Loucy (cell line): ENCODE measurements at regions not wholly inside any gene's neighbourhood (a gene's known extent, or its start where the extent isn't known, plus 50 kb on each side); places are given as distances from the start of the nearest gene placed in this dataset.

Experiments
- H2AFZ ChIP-seq: fragments of 200-600 bp; sonication (generic); 2 replicates; pipeline ENCODE4 v1.6.0; 2016; ENCODE audit warnings: antibody characterized with exemption, mild to moderate bottlenecking, low read length, moderate library complexity
- H3F3A ChIP-seq: fragments of 200-600 bp; 2 replicates; pipeline ENCODE4 v1.6.0; 2016; ENCODE audit warnings: antibody characterized with exemption, low read depth, mild to moderate bottlenecking
- H3K27me3 ChIP-seq: fragments of 200-600 bp; sonication (generic); 2 replicates; pipeline ENCODE4 v1.6.1; 2014; ENCODE audit warnings: low read length, mild to moderate bottlenecking; ENCODE audit not compliant: insufficient read depth, poor library complexity, severe bottlenecking
- H3K36me3 ChIP-seq: fragments of 200-600 bp; sonication (generic); 2 replicates; pipeline ENCODE4 v1.6.1; 2016; ENCODE audit warnings: low read length; ENCODE audit not compliant: insufficient read depth
- H3K4me1 ChIP-seq: fragments of 200-600 bp; sonication (generic); 2 replicates; pipeline ENCODE4 v1.5.1; 2014; ENCODE audit warnings: low read length, mild to moderate bottlenecking; ENCODE audit not compliant: insufficient read depth, poor library complexity, severe bottlenecking
- H3K4me2 ChIP-seq: fragments of 200-600 bp; sonication (generic); 2 replicates; pipeline ENCODE4 v1.6.0; 2014; ENCODE audit warnings: antibody characterized with exemption, low read length, low read depth, mild to moderate bottlenecking; ENCODE audit not compliant: poor library complexity, severe bottlenecking
- H3K4me3 ChIP-seq: fragments of 200-600 bp; sonication (generic); 2 replicates; pipeline ENCODE4 v1.5.1; 2014; ENCODE audit warnings: low read length, mild to moderate bottlenecking, mixed read lengths; ENCODE audit not compliant: poor library complexity, severe bottlenecking
- H3K79me2 ChIP-seq: fragments of 200-600 bp; sonication (generic); 2 replicates; pipeline ENCODE4 v1.6.1; 2014; ENCODE audit warnings: low read length; ENCODE audit not compliant: insufficient read depth
- H3K9ac ChIP-seq: fragments of 200-600 bp; sonication (generic); 2 replicates; pipeline ENCODE4 v1.6.0; 2014; ENCODE audit warnings: mild to moderate bottlenecking, low read depth, low read length, moderate library complexity; ENCODE audit not compliant: poor library complexity, severe bottlenecking
- H3K9me2 ChIP-seq: fragments of 200-600 bp; sonication (generic); replicated peaks from 2 replicates; pipeline ENCODE4 v1.6.1; 2016; ENCODE audit warnings: low read depth, low read length, mixed read lengths
- H3K9me3 ChIP-seq: fragments of 200-600 bp; sonication (generic); 2 replicates; pipeline ENCODE4 v1.6.1; 2014; ENCODE audit warnings: mild to moderate bottlenecking, antibody characterized with exemption, low read length, low read depth; ENCODE audit not compliant: insufficient read depth
- H4K20me1 ChIP-seq: fragments of 200-600 bp; sonication (generic); 2 replicates; pipeline ENCODE4 v1.6.0; 2014; ENCODE audit warnings: antibody characterized with exemption, low read length, mild to moderate bottlenecking; ENCODE audit not compliant: insufficient read depth, poor library complexity, severe bottlenecking
- CTCF ChIP-seq: fragments of 200-600 bp; sonication (generic); conservative IDR thresholded peaks from 2 replicates; pipeline ENCODE4 v1.5.1; 2014; ENCODE audit warnings: mild to moderate bottlenecking, antibody characterized with exemption, low read length
- EZH2phosphoT487 ChIP-seq: fragments of 200-600 bp; IDR thresholded peaks from 2 replicates; pipeline ENCODE4 v1.6.1; 2018; ENCODE audit warnings: antibody characterized with exemption, mild to moderate bottlenecking, moderate library complexity, borderline replicate concordance

GRCh38 chr9:14369011-14369410, 55.1 kb upstream of the NFIB start:
- Histone ChIP-seq H3K9me3 (no peaks in the 10 kb centered on the region), H3F3A (no peaks in the 10 kb centered on the region)
- TF ChIP-seq CTCF, result no peak
- TF ChIP-seq EZH2phosphoT487, result no peak

GRCh38 chr9:14366076-14366475, 52.1 kb upstream of the NFIB start:
- no peak overlapping the region for H3K4me3 ChIP-seq
- H4K20me1 ChIP-seq, result no peaks in the 10 kb centered on the region
- no peaks in the 10 kb centered on the region for H3F3A ChIP-seq
- no peaks in the 10 kb centered on the region for H3K4me1 ChIP-seq
- no peaks in the 10 kb centered on the region for H3K79me2 ChIP-seq
- H2AFZ ChIP-seq, result no peak overlapping the region
- no peak overlapping the region for H3K4me2 ChIP-seq
- no peaks in the 10 kb centered on the region for H3K36me3 ChIP-seq
- no peak for TF ChIP-seq CTCF
- TF ChIP-seq EZH2phosphoT487, result no peak
- no peaks in the 10 kb centered on the region for H3K27me3 ChIP-seq
- no peak overlapping the region for H3K9ac ChIP-seq
- no peaks in the 10 kb centered on the region for H3K9me2 ChIP-seq
- H3K9me3 ChIP-seq, result no peaks in the 10 kb centered on the region

More at GRCh38 chr9:14369011-14369410, 55.1 kb upstream of the NFIB start:
- Histone ChIP-seq H3K4me2 (no peak overlapping the region), H2AFZ (no peak overlapping the region), H4K20me1 (no peaks in the 10 kb centered on the region), H3K9me2 (no peaks in the 10 kb centered on the region), H3K4me1 (no peaks in the 10 kb centered on the region), H3K79me2 (no peaks in the 10 kb centered on the region), H3K9ac (no peak overlapping the region), H3K36me3 (no peaks in the 10 kb centered on the region), H3K4me3 (no peak overlapping the region), H3K27me3 (no peaks in the 10 kb centered on the region)

- H3K4me3 ChIP-seq, result no peak overlapping the region
- no peaks in the 10 kb centered on the region for H4K20me1 ChIP-seq
- no peak overlapping the region for H3K4me2 ChIP-seq
- no peaks in the 10 kb centered on the region for H3K4me1 ChIP-seq
- no peak overlapping the region for H3K9ac ChIP-seq
- H3K9me2 ChIP-seq, result no peaks in the 10 kb centered on the region
- H3K9me3 ChIP-seq, result no peaks in the 10 kb centered on the region
- no peaks in the 10 kb centered on the region for H3K36me3 ChIP-seq
- no peaks in the 10 kb centered on the region for H3K27me3 ChIP-seq
- H3F3A ChIP-seq, result no peaks in the 10 kb centered on the region
- no peak overlapping the region for H2AFZ ChIP-seq
- no peaks in the 10 kb centered on the region for H3K79me2 ChIP-seq
- TF ChIP-seq CTCF, result no peak
- TF ChIP-seq EZH2phosphoT487, result no peak
Observed at GRCh38 chr9:14365670-14366069, 51.7 kb upstream of the NFIB start.
